GM12878 (cell line): ENCODE measurements at regions not wholly inside any gene's neighbourhood (a gene's known extent, or its start where the extent isn't known, plus 50 kb on each side); places are given as distances from the start of the nearest gene placed in this dataset.

Source experiments
- ZZZ3 ChIP-seq: IDR thresholded peaks from 2 replicates; pipeline ENCODE4 v1.6.1; 2011; ENCODE audit warnings: low read depth; ENCODE audit not compliant: control insufficient read depth, insufficient read length
- TF ChIP-seq, protein P1 (sequence below), 3 experiments: IDR thresholded peaks in 2 of 3; conservative IDR thresholded peaks in 1 of 3; 2 replicates each; pipeline ENCODE4 v1.5.1; 2011; ENCODE audit warnings: low read depth in 3 of 3, low read length in 3 of 3, mild to moderate bottlenecking in 3 of 3, control low read depth in 2 of 3, moderate library complexity in 2 of 3, inconsistent platforms in 1 of 3, mixed read lengths in 1 of 3; ENCODE audit not compliant: control insufficient read depth in 2 of 3, insufficient read depth in 1 of 3; ENCODE audit errors: extremely low read depth in 1 of 3

- no peak for TF ChIP-seq ZZZ3
- TF ChIP-seq, protein P1, sequence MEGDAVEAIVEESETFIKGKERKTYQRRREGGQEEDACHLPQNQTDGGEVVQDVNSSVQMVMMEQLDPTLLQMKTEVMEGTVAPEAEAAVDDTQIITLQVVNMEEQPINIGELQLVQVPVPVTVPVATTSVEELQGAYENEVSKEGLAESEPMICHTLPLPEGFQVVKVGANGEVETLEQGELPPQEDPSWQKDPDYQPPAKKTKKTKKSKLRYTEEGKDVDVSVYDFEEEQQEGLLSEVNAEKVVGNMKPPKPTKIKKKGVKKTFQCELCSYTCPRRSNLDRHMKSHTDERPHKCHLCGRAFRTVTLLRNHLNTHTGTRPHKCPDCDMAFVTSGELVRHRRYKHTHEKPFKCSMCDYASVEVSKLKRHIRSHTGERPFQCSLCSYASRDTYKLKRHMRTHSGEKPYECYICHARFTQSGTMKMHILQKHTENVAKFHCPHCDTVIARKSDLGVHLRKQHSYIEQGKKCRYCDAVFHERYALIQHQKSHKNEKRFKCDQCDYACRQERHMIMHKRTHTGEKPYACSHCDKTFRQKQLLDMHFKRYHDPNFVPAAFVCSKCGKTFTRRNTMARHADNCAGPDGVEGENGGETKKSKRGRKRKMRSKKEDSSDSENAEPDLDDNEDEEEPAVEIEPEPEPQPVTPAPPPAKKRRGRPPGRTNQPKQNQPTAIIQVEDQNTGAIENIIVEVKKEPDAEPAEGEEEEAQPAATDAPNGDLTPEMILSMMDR (IDR thresholded peaks at IDR 0.05 in 2 of 3, conservative IDR thresholded peaks at IDR 0.05 in 1 of 3; ENCODE audit: control insufficient read depth in 2 of 3, extremely low read depth in 1 of 3, insufficient read depth in 1 of 3, low read depth in 3 of 3, low read length in 3 of 3) = no peak
Measured at GRCh38 chr10:64486149-64486548, 964.9 kb downstream of the REEP3 start.
